OCI-LY7 (cell line): ENCODE measurements at regions not wholly inside any gene's neighbourhood (a gene's known extent, or its start where the extent isn't known, plus 50 kb on each side); places are given as distances from the start of the nearest gene placed in this dataset.

Source experiments
- EZH2phosphoT487 ChIP-seq: fragments of 200-600 bp; sonication (generic); IDR thresholded peaks from 2 replicates; pipeline ENCODE4 v1.6.1; 2018; ENCODE audit warnings: low read depth, borderline replicate concordance, mild to moderate bottlenecking, mixed run types, antibody characterized with exemption, low read length, moderate library complexity, mixed read lengths
- TF ChIP-seq, protein P1 (sequence below): fragments of 200-600 bp; sonication (generic); conservative IDR thresholded peaks from 2 replicates; pipeline ENCODE4 v1.5.1; 2014; ENCODE audit warnings: mild to moderate bottlenecking, antibody characterized with exemption, low read length, moderate library complexity, mixed read lengths

DNA sequence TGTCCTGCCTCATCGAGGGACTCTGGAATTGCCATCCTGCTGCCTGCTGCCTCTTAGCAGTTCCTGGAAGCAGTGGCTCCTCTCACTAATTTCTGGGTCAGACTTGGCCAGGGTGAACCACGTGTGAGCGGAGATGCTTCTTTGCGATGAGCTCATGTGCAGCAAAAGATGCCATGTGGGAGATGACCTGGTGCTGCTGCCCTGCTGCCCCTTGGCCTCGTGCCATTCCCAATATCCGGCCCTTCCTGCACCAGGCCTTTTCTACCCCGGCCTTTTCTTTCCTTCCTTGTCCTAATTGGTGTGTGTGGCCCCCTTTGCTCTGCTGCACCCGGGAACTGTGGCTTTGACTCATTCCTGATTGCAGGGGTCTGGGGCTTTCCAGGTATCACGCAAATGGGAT lies 296.9 kb upstream of the HS6ST1 start:
- TF ChIP-seq, protein P1, sequence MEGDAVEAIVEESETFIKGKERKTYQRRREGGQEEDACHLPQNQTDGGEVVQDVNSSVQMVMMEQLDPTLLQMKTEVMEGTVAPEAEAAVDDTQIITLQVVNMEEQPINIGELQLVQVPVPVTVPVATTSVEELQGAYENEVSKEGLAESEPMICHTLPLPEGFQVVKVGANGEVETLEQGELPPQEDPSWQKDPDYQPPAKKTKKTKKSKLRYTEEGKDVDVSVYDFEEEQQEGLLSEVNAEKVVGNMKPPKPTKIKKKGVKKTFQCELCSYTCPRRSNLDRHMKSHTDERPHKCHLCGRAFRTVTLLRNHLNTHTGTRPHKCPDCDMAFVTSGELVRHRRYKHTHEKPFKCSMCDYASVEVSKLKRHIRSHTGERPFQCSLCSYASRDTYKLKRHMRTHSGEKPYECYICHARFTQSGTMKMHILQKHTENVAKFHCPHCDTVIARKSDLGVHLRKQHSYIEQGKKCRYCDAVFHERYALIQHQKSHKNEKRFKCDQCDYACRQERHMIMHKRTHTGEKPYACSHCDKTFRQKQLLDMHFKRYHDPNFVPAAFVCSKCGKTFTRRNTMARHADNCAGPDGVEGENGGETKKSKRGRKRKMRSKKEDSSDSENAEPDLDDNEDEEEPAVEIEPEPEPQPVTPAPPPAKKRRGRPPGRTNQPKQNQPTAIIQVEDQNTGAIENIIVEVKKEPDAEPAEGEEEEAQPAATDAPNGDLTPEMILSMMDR: no peak
- no peak for TF ChIP-seq EZH2phosphoT487
